ENCODE measurements at regions not wholly inside any gene's neighbourhood (a gene's known extent, or its start where the extent isn't known, plus 50 kb on each side); places are given as distances from the start of the nearest gene placed in this dataset.
"Not testable (repeated sequence)": the region's sequence is repeated elsewhere in the genome, so short reads cannot be mapped to it uniquely, and the experiment has no call there.

DNA sequence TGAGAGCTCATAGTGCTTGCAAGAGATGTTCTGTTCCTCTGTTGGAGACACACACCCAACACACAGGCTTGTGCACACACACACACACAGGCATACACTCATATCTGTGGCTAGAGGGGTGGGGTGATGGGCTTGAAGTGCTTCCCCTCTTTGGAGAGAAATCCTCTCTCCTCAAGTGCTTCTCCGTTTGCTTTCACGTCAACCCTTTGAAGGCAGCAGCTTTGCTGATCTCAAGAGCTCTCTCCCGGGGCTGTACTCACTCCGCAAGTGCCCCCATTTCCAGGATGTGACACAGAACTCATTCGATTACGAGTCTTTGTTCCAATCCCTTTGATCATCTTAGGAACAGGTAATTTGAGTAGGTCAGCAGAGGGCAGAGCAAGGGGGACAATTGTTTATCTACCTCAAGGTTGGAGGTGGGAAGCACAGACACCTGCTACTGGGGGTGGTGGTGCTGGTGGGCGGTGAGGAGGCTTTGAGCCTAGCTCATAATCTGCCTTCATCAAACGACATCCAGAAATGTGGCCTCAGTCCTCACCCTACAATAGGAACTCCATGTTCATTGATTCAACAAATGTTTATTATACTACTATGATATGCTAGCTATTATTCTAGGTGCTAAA lies 529.8 kb upstream of the CADM1 start:
- Histone ChIP-seq H3K9ac (ENCODE audit: low read depth in 1 of 3, low read length in 3 of 3) (no peak overlapping the region), H3K27ac (ENCODE audit: low read depth, low read length) (no peak overlapping the region), H3K36me3 (ENCODE audit: control insufficient read depth in 3 of 3, insufficient read depth in 3 of 3, low read length in 3 of 3) (no peaks in the 10 kb centered on the region), H3K27me3 (ENCODE audit: control insufficient read depth in 3 of 3, insufficient read depth in 3 of 3, low read length in 3 of 3) (no peaks in the 10 kb centered on the region), H3K4me1 (ENCODE audit: control insufficient read depth in 3 of 3, insufficient read depth in 3 of 3, low read length in 3 of 3) (no peaks in the 10 kb centered on the region), H3K9me3 (ENCODE audit: control insufficient read depth in 3 of 3, low read length in 3 of 3) (no peaks in the 10 kb centered on the region), H3K4me3 (ENCODE audit: low read length in 3 of 3) (no peak overlapping the region)

DNA sequence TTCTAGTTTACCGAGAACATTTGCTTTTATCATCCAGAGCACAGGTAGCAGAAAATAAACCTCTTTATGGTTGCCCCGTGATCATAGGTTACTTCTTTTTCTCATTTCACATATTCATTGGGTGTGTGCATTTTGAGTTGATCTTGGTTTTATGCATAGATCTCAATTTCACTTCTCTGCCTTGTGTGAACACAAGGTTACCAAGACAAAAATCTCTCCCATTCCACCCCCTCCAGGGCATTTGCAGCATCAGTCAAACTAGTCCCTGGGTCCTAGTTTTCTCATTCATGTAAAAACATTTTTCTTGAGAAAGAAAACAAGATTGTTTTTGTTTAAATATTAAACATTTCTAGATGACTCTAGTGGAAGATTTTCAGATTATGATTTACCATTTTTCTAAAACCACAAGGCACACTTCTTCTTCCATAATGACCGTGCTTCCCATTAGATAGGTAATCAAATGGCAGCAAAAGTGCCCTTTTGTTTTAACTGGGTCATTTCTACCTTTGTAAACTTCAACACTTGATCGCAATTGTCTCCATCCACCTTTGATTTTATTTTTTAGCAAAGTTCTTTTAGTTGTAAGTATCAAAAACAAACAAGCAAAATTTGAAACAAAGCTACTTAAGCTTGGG lies 526.6 kb upstream of the CADM1 start:
- H3K9ac ChIP-seq (ENCODE audit: low read depth in 1 of 3, low read length in 3 of 3), result no peak overlapping the region
- H3K9me3 ChIP-seq (ENCODE audit: control insufficient read depth in 3 of 3, low read length in 3 of 3), result no peaks in the 10 kb centered on the region
- H3K4me3 ChIP-seq (ENCODE audit: low read length in 3 of 3), result no peak overlapping the region
- no peaks in the 10 kb centered on the region for H3K4me1 ChIP-seq (ENCODE audit: control insufficient read depth in 3 of 3, insufficient read depth in 3 of 3, low read length in 3 of 3)
- no peaks in the 10 kb centered on the region for H3K36me3 ChIP-seq (ENCODE audit: control insufficient read depth in 3 of 3, insufficient read depth in 3 of 3, low read length in 3 of 3)
- no peak overlapping the region for H3K27ac ChIP-seq (ENCODE audit: low read depth, low read length)
- H3K27me3 ChIP-seq (ENCODE audit: control insufficient read depth in 3 of 3, insufficient read depth in 3 of 3, low read length in 3 of 3), result no peaks in the 10 kb centered on the region

- H3K4me3 ChIP-seq (ENCODE audit: low read length in 3 of 3); H3K36me3 ChIP-seq (ENCODE audit: control insufficient read depth in 3 of 3, insufficient read depth in 3 of 3, low read length in 3 of 3); H3K27me3 ChIP-seq (ENCODE audit: control insufficient read depth in 3 of 3, insufficient read depth in 3 of 3, low read length in 3 of 3); H3K9ac ChIP-seq (ENCODE audit: low read depth in 1 of 3, low read length in 3 of 3); H3K27ac ChIP-seq (ENCODE audit: low read depth, low read length); H3K9me3 ChIP-seq (ENCODE audit: control insufficient read depth in 3 of 3, low read length in 3 of 3); H3K4me1 ChIP-seq (ENCODE audit: control insufficient read depth in 3 of 3, insufficient read depth in 3 of 3, low read length in 3 of 3): not testable (repeated sequence)
Measured at GRCh38 chr11:116028506-116028905, 524.3 kb upstream of the CADM1 start.

- H3K27ac ChIP-seq (ENCODE audit: low read depth, low read length), result no peak overlapping the region
- H3K36me3 ChIP-seq (ENCODE audit: control insufficient read depth in 3 of 3, insufficient read depth in 3 of 3, low read length in 3 of 3), result no peaks in the 10 kb centered on the region
- no peaks in the 10 kb centered on the region for H3K9me3 ChIP-seq (ENCODE audit: control insufficient read depth in 3 of 3, low read length in 3 of 3)
- no peak overlapping the region for H3K4me3 ChIP-seq (ENCODE audit: low read length in 3 of 3)
- no peaks in the 10 kb centered on the region for H3K4me1 ChIP-seq (ENCODE audit: control insufficient read depth in 3 of 3, insufficient read depth in 3 of 3, low read length in 3 of 3)
- H3K9ac ChIP-seq (ENCODE audit: low read depth in 1 of 3, low read length in 3 of 3), result no peak overlapping the region
- peaks cover 0 to 3% (median 3%) of the 10 kb centered on the region in 3 donors for H3K27me3 ChIP-seq (ENCODE audit: control insufficient read depth in 3 of 3, insufficient read depth in 3 of 3, low read length in 3 of 3)
Measured at GRCh38 chr11:115999437-115999836, 495.2 kb upstream of the CADM1 start.

GRCh38 chr11:115996808-115997188 lies 492.6 kb upstream of the CADM1 start:
- H3K9me3 ChIP-seq (ENCODE audit: control insufficient read depth in 3 of 3, low read length in 3 of 3), result no peaks in the 10 kb centered on the region
- no peak overlapping the region for H3K9ac ChIP-seq (ENCODE audit: low read depth in 1 of 3, low read length in 3 of 3)

GRCh38 chr11:115996125-115996807 lies 492.1 kb upstream of the CADM1 start:
- peaks cover 0 to 6% (median 3%) of the 10 kb centered on the region in 3 donors for H3K27me3 ChIP-seq (ENCODE audit: control insufficient read depth in 3 of 3, insufficient read depth in 3 of 3, low read length in 3 of 3)

More at GRCh38 chr11:115996808-115997188, 492.6 kb upstream of the CADM1 start:
- Histone ChIP-seq H3K36me3 (ENCODE audit: control insufficient read depth in 3 of 3, insufficient read depth in 3 of 3, low read length in 3 of 3) (no peaks in the 10 kb centered on the region), H3K27me3 (ENCODE audit: control insufficient read depth in 3 of 3, insufficient read depth in 3 of 3, low read length in 3 of 3) (peaks cover 0 to 6% (median 3%) of the 10 kb centered on the region in 3 donors), H3K4me3 (ENCODE audit: low read length in 3 of 3) (no peak overlapping the region), H3K4me1 (ENCODE audit: control insufficient read depth in 3 of 3, insufficient read depth in 3 of 3, low read length in 3 of 3) (no peaks in the 10 kb centered on the region), H3K27ac (ENCODE audit: low read depth, low read length) (no peak overlapping the region)

DNA sequence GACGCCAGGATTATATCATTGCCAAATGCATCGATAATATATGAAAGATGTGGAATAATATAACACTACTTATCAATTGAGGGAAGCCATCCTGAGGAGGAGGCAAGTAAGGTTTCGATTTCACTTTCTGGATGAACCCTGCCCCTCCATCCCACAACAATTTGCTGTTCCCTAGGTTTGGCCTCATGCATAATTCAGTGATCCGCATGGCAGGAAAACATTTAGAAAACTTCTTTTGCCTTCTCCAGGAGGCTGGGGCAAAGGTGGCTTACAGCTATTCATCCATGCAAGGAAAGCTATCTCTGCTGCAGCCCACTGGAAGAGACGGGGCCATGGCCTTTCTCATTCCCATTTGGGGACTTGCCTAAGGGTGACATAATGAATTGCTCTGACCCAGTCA lies 489.4 kb upstream of the CADM1 start:
- Histone ChIP-seq H3K9me3 (ENCODE audit: control insufficient read depth in 3 of 3, low read length in 3 of 3) (no peaks in the 10 kb centered on the region), H3K4me1 (ENCODE audit: control insufficient read depth in 3 of 3, insufficient read depth in 3 of 3, low read length in 3 of 3) (no peaks in the 10 kb centered on the region), H3K9ac (ENCODE audit: low read depth in 1 of 3, low read length in 3 of 3) (no peak overlapping the region)

More at GRCh38 chr11:115996125-115996807, 492.1 kb upstream of the CADM1 start:
- no peak overlapping the region for H3K27ac ChIP-seq (ENCODE audit: low read depth, low read length)
- no peaks in the 10 kb centered on the region for H3K4me1 ChIP-seq (ENCODE audit: control insufficient read depth in 3 of 3, insufficient read depth in 3 of 3, low read length in 3 of 3)
- no peaks in the 10 kb centered on the region for H3K36me3 ChIP-seq (ENCODE audit: control insufficient read depth in 3 of 3, insufficient read depth in 3 of 3, low read length in 3 of 3)
- H3K9me3 ChIP-seq (ENCODE audit: control insufficient read depth in 3 of 3, low read length in 3 of 3), result no peaks in the 10 kb centered on the region
- no peak overlapping the region for H3K9ac ChIP-seq (ENCODE audit: low read depth in 1 of 3, low read length in 3 of 3)
- H3K4me3 ChIP-seq (ENCODE audit: low read length in 3 of 3), result no peak overlapping the region

DNA sequence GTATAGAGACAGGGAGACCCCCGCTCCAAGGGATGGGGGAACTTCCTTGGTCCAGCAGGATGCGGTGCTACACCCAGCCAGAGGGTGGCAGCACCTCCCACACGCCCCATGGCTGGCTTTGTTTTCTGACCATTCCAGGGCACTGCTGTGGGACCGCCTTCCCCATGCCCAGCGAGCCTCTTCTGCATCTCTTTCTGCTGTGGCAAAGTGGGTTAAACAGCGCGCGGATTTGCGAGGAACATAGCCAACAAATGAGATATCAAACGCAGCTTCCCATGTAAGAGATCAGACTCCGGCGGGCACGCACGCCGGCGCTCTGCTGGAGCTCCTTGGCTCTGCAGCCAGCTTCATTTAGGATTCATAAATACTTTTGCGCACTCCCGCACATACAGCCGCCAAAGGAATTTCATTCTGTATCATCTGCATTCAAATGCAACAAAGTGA lies 485.8 kb upstream of the CADM1 start:
- H3K9ac ChIP-seq (ENCODE audit: low read depth in 1 of 3, low read length in 3 of 3), result no peak overlapping the region
- peaks cover 0 to 8% (median 0%) of the 10 kb centered on the region in 3 donors for H3K27me3 ChIP-seq (ENCODE audit: control insufficient read depth in 3 of 3, insufficient read depth in 3 of 3, low read length in 3 of 3)
- H3K9me3 ChIP-seq (ENCODE audit: control insufficient read depth in 3 of 3, low read length in 3 of 3), result no peaks in the 10 kb centered on the region
- H3K4me1 ChIP-seq (ENCODE audit: control insufficient read depth in 3 of 3, insufficient read depth in 3 of 3, low read length in 3 of 3), result no peaks in the 10 kb centered on the region
- no peak overlapping the region for H3K27ac ChIP-seq (ENCODE audit: low read depth, low read length)
- no peaks in the 10 kb centered on the region for H3K36me3 ChIP-seq (ENCODE audit: control insufficient read depth in 3 of 3, insufficient read depth in 3 of 3, low read length in 3 of 3)
- peak overlapping the region in 1 of 3 donors; percentile 41 for H3K4me3 ChIP-seq (ENCODE audit: low read length in 3 of 3)

More for the DNA sequence above, 489.4 kb upstream of the CADM1 start:
- Histone ChIP-seq H3K27ac (ENCODE audit: low read depth, low read length) (no peak overlapping the region), H3K36me3 (ENCODE audit: control insufficient read depth in 3 of 3, insufficient read depth in 3 of 3, low read length in 3 of 3) (no peaks in the 10 kb centered on the region), H3K27me3 (ENCODE audit: control insufficient read depth in 3 of 3, insufficient read depth in 3 of 3, low read length in 3 of 3) (peaks cover 0 to 8% (median 0%) of the 10 kb centered on the region in 3 donors), H3K4me3 (ENCODE audit: low read length in 3 of 3) (no peak overlapping the region)

- H3K27me3 ChIP-seq (ENCODE audit: control insufficient read depth in 3 of 3, insufficient read depth in 3 of 3, low read length in 3 of 3), result peaks cover 0 to 2% (median 0%) of the 10 kb centered on the region in 3 donors
- H3K4me1 ChIP-seq (ENCODE audit: control insufficient read depth in 3 of 3, insufficient read depth in 3 of 3, low read length in 3 of 3), result peaks cover 0 to 5% (median 0%) of the 10 kb centered on the region in 3 donors
- H3K36me3 ChIP-seq (ENCODE audit: control insufficient read depth in 3 of 3, insufficient read depth in 3 of 3, low read length in 3 of 3), result no peaks in the 10 kb centered on the region
- no peaks in the 10 kb centered on the region for H3K9me3 ChIP-seq (ENCODE audit: control insufficient read depth in 3 of 3, low read length in 3 of 3)
- H3K4me3 ChIP-seq (ENCODE audit: low read length in 3 of 3), result no peak overlapping the region
- no peak overlapping the region for H3K9ac ChIP-seq (ENCODE audit: low read depth in 1 of 3, low read length in 3 of 3)
- no peak overlapping the region for H3K27ac ChIP-seq (ENCODE audit: low read depth, low read length)
Measured at GRCh38 chr11:115985896-115986295, 481.7 kb upstream of the CADM1 start.

DNA sequence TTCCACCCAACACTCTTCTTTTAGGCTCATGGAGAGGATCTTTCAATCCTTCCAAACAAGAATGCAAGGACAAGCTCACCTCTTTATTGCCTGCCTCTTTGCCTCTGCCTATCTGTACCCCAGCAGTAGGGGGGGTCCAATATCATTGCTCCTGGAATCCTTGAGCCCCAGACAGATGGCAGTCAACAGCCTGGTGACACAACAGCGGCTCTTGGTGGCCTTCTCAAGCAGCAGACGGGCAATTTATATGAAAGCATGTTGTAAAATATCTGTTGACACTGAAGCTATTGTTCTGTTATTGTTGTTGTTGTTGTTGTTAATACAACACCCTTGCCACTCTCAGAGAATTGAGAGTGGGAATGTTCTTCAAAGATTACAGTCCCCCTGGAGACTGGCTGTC lies 480.0 kb upstream of the CADM1 start:
- Histone ChIP-seq H3K27me3 (ENCODE audit: control insufficient read depth in 3 of 3, insufficient read depth in 3 of 3, low read length in 3 of 3) (peaks cover 0 to 2% (median 0%) of the 10 kb centered on the region in 3 donors), H3K27ac (ENCODE audit: low read depth, low read length) (no peak overlapping the region), H3K9me3 (ENCODE audit: control insufficient read depth in 3 of 3, low read length in 3 of 3) (no peaks in the 10 kb centered on the region), H3K4me1 (ENCODE audit: control insufficient read depth in 3 of 3, insufficient read depth in 3 of 3, low read length in 3 of 3) (peaks cover 0 to 5% (median 4%) of the 10 kb centered on the region in 3 donors), H3K4me3 (ENCODE audit: low read length in 3 of 3) (no peak overlapping the region), H3K9ac (ENCODE audit: low read depth in 1 of 3, low read length in 3 of 3) (no peak overlapping the region), H3K36me3 (ENCODE audit: control insufficient read depth in 3 of 3, insufficient read depth in 3 of 3, low read length in 3 of 3) (no peaks in the 10 kb centered on the region)

Data from skeletal muscle tissue (tissue), 3 donors.